Body of pancreas (tissue), 4 donors: ENCODE measurements at regions not wholly inside any gene's neighbourhood (a gene's known extent, or its start where the extent isn't known, plus 50 kb on each side); places are given as distances from the start of the nearest gene placed in this dataset.

Experiments used
- ATAC-seq: fragments of 150-250 bp; one replicate; pipeline ENCODE4 v1.9.1; 2016
- DNase-seq, 4 donors: peaks; one replicate each; pipeline ENCODE4 v3.0.0-alpha.2; 2019
- H3K27ac ChIP-seq, 4 donors: fragments of 200-600 bp; sonication (generic); 1 replicate in 3 of 4; 2 replicates in 1 of 4; pipeline versions ENCODE4 v1.5.1 to v1.6.1; 2016 to 2019; ENCODE audit warnings: mild to moderate bottlenecking in 1 of 4, mixed read lengths in 1 of 4, moderate library complexity in 1 of 4
- H3K27me3 ChIP-seq, 2 donors: fragments of 200-600 bp; sonication (generic); one replicate each; pipeline ENCODE4 v1.6.0; 2016; ENCODE audit warnings: mild to moderate bottlenecking in 1 of 2
- H3K36me3 ChIP-seq, 2 donors: fragments of 200-600 bp; sonication (generic); replicated peaks in 1 of 2; 2 replicates each; pipeline ENCODE4 v1.5.1; 2016; ENCODE audit warnings: low read depth in 2 of 2; ENCODE audit not compliant: insufficient read depth in 1 of 2
- H3K4me1 ChIP-seq: fragments of 200-600 bp; sonication (generic); one replicate; pipeline ENCODE4 v1.6.0; 2016
- H3K4me3 ChIP-seq, 2 donors: fragments of 200-600 bp; sonication (generic); 1 replicate in 1 of 2; 2 replicates in 1 of 2; pipeline ENCODE4 v1.5.1; 2016 to 2019
- H3K9me3 ChIP-seq, 3 donors: fragments of 200-600 bp; sonication (generic); 1 replicate in 2 of 3; 2 replicates in 1 of 3; pipeline ENCODE4 v1.5.1; 2016
- POLR2A ChIP-seq, 3 donors: fragments of 450-650 bp; IDR thresholded peaks; one replicate each; pipeline ENCODE4 v1.6.1; 2016; ENCODE audit warnings: antibody characterized with exemption in 3 of 3, mild to moderate bottlenecking in 2 of 3
- WGBS, 2 donors: methylation state at CpG; one replicate each; pipeline ENCODE4 v1.1.5; 2017; 5-methylcytosine and 5-hydroxymethylcytosine counted together
- intact Hi-C: fragments of 100-400 bp; cut with DNase I; formaldehyde crosslinking; loops from one replicate; pipeline ENCODE4 v1.15.1; 2023
- TF ChIP-seq, protein P1 (sequence below), 7 experiments: fragments of 450-650 bp in 4 of 7; fragments of 200-600 bp in 3 of 7; sonication (generic) in 3 of 7; IDR thresholded peaks; one replicate each; pipeline ENCODE4 v1.5.1; 2016 to 2019; ENCODE audit warnings: antibody characterized with exemption in 7 of 7

DNA sequence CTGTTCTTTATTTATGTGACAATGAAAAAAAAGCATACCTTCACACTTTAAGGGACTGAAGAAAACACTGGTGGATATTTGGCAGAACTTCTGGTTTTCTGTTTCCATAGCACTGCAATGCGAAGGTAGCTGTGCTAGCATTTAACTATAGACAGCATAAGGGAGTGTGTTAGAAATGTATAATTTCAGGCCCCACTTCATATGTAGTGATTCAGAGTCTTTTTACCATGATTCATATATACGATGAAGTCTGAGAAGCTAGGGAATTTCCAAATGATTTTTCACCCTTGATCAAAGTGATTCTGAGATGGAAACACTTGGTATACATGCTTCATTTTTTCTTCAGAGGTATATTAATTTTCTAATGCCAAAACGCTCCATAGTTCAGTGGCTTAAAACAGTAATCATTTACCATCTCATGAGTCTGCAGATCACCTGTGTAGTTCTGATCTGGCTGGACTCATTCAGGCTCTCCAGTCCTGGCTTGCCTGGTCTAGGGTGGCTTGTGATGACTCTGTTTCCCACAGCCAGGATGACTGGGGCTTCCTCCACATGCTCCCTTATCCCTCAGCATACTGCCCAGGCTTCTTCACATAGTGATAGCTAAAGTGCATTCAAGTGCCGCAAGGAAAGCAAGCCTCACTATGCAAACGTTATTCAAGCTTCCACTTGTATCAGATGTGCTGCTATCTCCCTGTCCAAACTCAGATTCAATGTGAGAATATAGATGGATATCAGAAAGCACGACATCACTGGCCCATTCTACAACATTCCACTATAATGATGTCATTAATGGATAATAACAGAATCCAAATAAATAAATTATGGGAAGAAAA is 790.1 kb downstream of the TECRL start:
- ATAC-seq (no peak), DNase-seq (no peak)
- no peaks in the 10 kb centered on the region for H3K9me3 ChIP-seq
- 21 to 23% methylated on average over 6 of the region's 6 CpGs for WGBS, 2 donors
- no peaks in the 10 kb centered on the region for H3K27me3 ChIP-seq
- intact Hi-C loops: no loop called here
- H3K27ac ChIP-seq: no peak overlapping the region
- no peak overlapping the region for H3K4me3 ChIP-seq
- H3K4me1 ChIP-seq: no peaks in the 10 kb centered on the region
- H3K36me3 ChIP-seq: no peaks in the 10 kb centered on the region
- TF ChIP-seq, protein P1, sequence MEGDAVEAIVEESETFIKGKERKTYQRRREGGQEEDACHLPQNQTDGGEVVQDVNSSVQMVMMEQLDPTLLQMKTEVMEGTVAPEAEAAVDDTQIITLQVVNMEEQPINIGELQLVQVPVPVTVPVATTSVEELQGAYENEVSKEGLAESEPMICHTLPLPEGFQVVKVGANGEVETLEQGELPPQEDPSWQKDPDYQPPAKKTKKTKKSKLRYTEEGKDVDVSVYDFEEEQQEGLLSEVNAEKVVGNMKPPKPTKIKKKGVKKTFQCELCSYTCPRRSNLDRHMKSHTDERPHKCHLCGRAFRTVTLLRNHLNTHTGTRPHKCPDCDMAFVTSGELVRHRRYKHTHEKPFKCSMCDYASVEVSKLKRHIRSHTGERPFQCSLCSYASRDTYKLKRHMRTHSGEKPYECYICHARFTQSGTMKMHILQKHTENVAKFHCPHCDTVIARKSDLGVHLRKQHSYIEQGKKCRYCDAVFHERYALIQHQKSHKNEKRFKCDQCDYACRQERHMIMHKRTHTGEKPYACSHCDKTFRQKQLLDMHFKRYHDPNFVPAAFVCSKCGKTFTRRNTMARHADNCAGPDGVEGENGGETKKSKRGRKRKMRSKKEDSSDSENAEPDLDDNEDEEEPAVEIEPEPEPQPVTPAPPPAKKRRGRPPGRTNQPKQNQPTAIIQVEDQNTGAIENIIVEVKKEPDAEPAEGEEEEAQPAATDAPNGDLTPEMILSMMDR (IDR thresholded peaks at IDR 0.05): no peak
- no peak for TF ChIP-seq POLR2A (IDR thresholded peaks at IDR 0.05)

DNA sequence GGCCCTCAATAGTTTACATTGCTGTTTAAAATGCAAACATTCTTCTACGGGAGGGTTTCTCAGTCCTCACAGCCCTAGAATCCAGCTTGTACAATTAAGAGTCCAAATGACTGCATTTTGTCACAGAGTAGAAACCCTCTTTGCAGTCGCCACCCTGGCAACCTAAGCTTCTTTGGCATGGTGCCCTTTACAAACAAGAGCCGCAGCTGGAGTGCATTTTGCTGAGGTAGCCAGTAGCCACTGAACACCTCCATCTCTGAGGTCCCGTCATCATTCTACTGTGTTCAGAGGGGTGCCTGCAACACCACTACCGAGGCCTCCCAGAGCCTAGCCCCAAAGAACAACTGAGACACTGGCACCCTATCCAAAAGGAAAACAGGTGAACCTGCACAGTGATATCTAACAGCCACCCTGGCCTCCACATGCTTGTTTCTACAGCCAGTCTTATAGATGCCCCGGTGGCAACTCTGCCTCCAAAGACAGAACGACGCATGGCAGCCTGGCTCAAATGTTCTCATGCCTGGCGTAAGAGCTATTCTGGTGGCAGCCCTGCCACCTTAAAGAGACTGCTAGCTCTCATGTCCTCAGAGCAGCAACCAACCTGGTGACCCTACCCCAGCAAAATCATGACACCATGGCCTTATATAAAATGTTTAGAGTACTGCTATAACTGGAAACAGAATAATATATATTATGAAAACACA is 801.9 kb downstream of the TECRL start:
- no peaks in the 10 kb centered on the region for H3K36me3 ChIP-seq
- no peak overlapping the region for H3K4me3 ChIP-seq
- H3K4me1 ChIP-seq: no peaks in the 10 kb centered on the region
- WGBS, 2 donors: 50 to 60% methylated on average over 9 of the region's 9 CpGs
- ATAC-seq (no peak), DNase-seq (no peak)
- TF ChIP-seq, protein P1 (IDR thresholded peaks at IDR 0.05): no peak
- no peak for TF ChIP-seq POLR2A (IDR thresholded peaks at IDR 0.05)
- H3K9me3 ChIP-seq: no peaks in the 10 kb centered on the region
- H3K27ac ChIP-seq: no peak overlapping the region
- no peaks in the 10 kb centered on the region for H3K27me3 ChIP-seq
- intact Hi-C loops: no loop called here

DNA sequence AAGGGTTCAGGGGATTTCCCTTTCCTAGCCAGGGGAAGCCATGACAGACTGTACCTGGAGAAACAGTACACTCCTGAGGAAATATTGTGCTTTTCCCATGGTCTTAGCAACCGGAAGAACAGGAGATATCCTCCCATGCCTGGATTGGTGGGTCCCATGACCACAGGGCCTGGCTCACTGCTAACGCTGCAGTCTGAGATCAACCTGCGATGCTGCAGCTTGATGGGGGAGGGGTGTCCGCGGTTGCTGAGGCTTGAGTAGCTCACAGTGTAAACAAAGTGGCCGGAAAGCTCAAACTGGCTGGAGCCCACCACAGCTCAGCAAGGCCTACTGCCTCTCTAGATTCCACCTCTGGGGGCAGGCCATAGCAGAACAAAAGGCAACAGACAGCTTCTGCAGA is 819.5 kb downstream of the TECRL start:
- Histone ChIP-seq H3K36me3 (no peaks in the 10 kb centered on the region), H3K27ac (no peak overlapping the region), H3K9me3 (no peaks in the 10 kb centered on the region), H3K4me1 (no peaks in the 10 kb centered on the region), H3K27me3 (no peaks in the 10 kb centered on the region), H3K4me3 (no peak overlapping the region)
- DNase-seq (no peak), ATAC-seq (no peak)
- 44 to 65% methylated on average over 2 to 6 of the region's 6 CpGs for WGBS, 2 donors
- intact Hi-C loops: no loop called here
- TF ChIP-seq, protein P1 (IDR thresholded peaks at IDR 0.05): no peak
- TF ChIP-seq POLR2A (IDR thresholded peaks at IDR 0.05): no peak

DNA sequence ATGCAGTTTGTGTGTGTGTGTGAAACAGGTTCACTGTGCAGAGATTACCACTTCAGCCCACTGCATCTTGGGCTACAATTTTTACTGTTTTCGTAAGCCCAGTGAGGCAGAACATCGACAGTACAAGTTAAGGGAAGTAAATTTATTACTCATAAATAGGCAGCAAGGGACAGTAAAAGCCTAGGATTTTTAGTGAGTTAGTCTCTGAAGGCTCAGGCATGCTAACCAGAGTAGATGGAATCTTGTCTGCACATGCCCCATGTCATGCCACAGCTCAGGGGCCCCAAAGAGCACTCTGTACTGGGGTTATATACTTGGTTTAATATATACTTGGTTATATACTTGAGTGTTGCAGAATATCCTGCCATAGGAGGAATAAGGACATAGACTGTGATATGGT is 825.7 kb downstream of the TECRL start:
- H3K36me3 ChIP-seq: no peaks in the 10 kb centered on the region
- WGBS, 2 donors: 45 to 61% methylated on average over 2 of the region's 2 CpGs
- TF ChIP-seq, protein P1 (IDR thresholded peaks at IDR 0.05): no peak
- DNase-seq: no peak
- intact Hi-C loops: no loop called here
- H3K4me3 ChIP-seq: no peak overlapping the region
- H3K27ac ChIP-seq: no peak overlapping the region
- ATAC-seq: no peak
- no peaks in the 10 kb centered on the region for H3K9me3 ChIP-seq
- H3K27me3 ChIP-seq: no peaks in the 10 kb centered on the region
- H3K4me1 ChIP-seq: no peaks in the 10 kb centered on the region
